ENCODE measurements at regions not wholly inside any gene's neighbourhood (a gene's known extent, or its start where the extent isn't known, plus 50 kb on each side); places are given as distances from the start of the nearest gene placed in this dataset.

DNA sequence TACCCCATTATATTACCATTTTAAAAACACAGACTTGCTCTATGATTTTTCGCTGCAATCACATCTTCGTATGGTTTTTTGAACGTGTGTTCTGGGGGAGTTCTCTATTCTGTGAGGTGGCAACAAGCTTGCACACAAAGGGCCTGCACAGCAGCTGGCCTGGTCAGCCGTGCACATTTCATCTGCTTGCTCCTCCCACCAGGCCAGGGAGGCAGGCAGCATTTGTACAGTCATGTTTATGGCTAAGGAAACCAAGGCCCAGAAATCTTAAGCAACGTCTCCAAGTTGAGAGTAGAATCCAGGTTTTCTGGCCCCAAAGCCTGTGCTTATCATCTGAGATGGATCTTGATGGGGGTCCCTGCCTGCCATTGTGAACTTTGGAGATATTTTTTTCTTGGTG is 106.4 kb upstream of the SMIM21 start:
- DNase-seq (ENCODE audit: low read depth in 3 of 3): no peak

GRCh38 chr18:75533209-75533608 is 105.7 kb upstream of the SMIM21 start:
- DNase-seq (ENCODE audit: low read depth in 3 of 3): no peak

- DNase-seq (ENCODE audit: low read depth in 3 of 3): no peak
These were observed 104.5 kb upstream of the SMIM21 start for GRCh38 chr18:75531851-75532459.

GRCh38 chr18:75531212-75531850 is 103.8 kb upstream of the SMIM21 start:
- DNase-seq (ENCODE audit: low read depth in 3 of 3): no peak

GRCh38 chr18:75530566-75531211 is 103.2 kb upstream of the SMIM21 start:
- no peak for DNase-seq (ENCODE audit: low read depth in 3 of 3)

- DNase-seq (ENCODE audit: low read depth in 3 of 3): no peak
These were observed 102.6 kb upstream of the SMIM21 start for GRCh38 chr18:75530118-75530517.

DNA sequence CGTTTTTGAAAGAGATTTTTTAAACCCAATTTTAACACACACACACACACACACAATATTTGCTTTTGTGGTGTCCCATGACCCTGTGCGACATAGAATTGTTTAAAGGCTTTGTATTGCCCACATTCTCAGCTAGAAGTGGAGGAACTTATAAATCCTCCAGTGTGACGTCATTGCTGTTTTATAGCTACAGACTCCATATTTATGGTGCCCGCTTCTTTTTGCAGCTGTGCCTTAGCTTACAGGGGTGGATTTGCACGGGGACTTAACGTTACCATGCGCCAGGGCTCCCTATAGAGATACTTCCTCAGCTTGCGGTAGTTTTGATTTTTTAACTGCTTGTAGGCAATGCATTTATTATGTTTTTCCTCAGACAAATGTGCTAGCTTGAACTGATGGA is 101.9 kb upstream of the SMIM21 start:
- no peak for DNase-seq (ENCODE audit: low read depth in 3 of 3)

GRCh38 chr18:75527848-75528685 is 100.6 kb upstream of the SMIM21 start:
- no peak for DNase-seq (ENCODE audit: low read depth in 3 of 3)

DNA sequence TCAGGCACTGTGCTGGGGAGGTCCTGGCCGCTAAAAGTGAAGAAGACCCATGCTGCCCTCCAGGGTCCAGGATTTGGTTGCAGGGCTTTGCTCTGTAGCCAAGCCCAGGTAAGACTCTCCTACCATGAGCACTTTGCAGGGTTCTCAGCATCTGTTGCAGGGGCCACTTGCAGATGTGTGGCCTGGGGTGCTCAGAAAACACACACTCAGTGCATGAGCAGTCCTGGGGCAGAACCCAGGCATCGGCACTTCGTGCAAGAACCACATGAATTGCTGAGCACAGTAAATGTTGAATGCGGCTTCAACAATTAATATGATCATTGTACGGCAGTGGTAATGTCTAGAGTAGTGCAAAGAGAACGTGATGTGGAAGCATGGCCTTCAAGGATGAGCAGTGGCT is 98.5 kb upstream of the SMIM21 start:
- DNase-seq (ENCODE audit: low read depth in 3 of 3): no peak

DNA sequence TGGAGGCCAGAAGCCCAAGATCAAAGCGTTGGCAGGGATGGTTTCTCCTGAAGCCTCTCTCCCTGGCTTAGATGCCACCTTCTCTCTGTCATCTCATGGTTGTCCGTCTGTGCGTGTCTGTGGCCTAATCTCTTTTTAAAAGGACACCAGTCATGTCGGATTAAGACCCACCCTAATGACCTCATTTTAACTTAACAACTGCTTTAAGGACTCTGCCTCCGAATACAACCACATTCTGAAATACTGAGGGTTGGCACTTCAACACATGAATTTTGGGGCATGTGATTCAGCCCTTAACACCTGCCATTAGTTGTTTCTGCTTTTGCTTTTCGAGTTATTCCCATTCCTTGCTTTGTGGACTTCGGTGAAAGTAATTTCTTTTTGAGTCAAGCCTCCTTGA is 97.8 kb upstream of the SMIM21 start:
- no peak for DNase-seq (ENCODE audit: low read depth in 3 of 3)

DNA sequence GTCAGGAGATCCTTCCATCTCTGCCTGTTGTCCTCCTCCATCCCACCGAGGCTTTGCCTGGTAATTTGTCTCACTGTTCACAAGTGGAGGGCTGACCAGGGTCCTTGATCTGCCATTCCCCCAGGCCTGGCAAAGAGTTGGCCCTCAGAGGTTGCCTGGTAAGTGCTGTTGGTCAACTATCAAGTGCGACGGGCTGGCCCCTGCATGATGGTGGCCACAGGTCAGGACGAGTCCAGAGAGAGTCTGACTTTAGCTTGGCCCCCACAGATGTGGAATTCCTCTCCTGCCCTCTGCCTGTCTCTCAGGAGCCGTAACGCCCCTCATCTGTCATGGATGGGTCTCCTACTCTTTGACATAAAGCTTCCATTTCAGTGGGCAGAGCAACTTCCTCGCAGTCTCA is 97.3 kb upstream of the SMIM21 start:
- DNase-seq (ENCODE audit: low read depth in 3 of 3): no peak

DNA sequence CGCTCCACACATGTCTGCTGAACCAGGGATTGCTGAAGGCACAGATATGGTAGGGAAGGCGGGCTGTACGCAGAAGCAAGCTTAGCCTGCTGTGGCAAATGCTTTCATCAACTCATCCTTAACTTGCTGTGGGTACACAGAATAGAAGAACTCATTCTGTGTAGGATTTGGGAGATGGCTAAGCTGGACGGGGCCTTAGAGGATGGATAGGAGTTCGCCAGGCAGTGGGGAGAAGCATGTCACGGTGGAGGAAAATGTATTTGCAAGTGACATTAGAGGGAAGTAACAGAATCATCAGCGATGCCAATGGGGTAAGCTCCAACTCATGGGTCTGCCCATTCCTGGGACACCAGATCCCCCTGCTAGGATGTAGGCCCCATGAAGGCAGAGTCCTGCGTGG is 96.7 kb upstream of the SMIM21 start:
- no peak for DNase-seq (ENCODE audit: low read depth in 3 of 3)

- no peak for DNase-seq (ENCODE audit: low read depth in 3 of 3)
These were observed 94.3 kb upstream of the SMIM21 start for GRCh38 chr18:75521816-75522215.

GRCh38 chr18:75518007-75518406 is 90.5 kb upstream of the SMIM21 start:
- no peak for DNase-seq (ENCODE audit: low read depth in 3 of 3)

GRCh38 chr18:75517286-75517685 is 89.8 kb upstream of the SMIM21 start:
- no peak for DNase-seq (ENCODE audit: low read depth in 3 of 3)

GRCh38 chr18:75507636-75508035 is 80.1 kb upstream of the SMIM21 start:
- no peak for DNase-seq (ENCODE audit: low read depth in 3 of 3)

- no peak for DNase-seq (ENCODE audit: low read depth in 3 of 3)
These were observed 79.4 kb upstream of the SMIM21 start for GRCh38 chr18:75506913-75507312.

- DNase-seq (ENCODE audit: low read depth in 3 of 3): no peak
These were observed 77.0 kb upstream of the SMIM21 start for GRCh38 chr18:75504469-75504868.

DNA sequence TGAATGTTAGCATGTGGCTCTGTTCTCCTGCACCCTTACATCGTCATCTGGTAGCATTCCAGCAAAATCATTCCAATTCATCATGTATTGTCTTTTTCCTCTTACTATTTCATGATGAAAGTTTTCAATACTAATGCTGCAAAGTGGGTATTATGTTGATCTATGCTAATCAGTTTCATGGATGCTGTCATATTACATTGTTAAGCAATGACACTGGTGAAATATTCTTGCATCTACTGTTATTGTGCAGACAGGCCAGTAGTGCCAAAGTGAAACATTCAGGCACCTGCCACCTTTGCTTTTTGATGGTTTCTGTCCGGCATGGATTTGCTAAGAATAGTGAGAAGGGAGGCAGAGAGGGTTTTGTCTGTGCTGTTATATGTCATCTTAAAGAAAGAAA is 76.1 kb upstream of the SMIM21 start:
- DNase-seq (ENCODE audit: low read depth in 3 of 3): no peak

GRCh38 chr18:75502286-75502685 is 74.8 kb upstream of the SMIM21 start:
- no peak for DNase-seq (ENCODE audit: low read depth in 3 of 3)

DNA sequence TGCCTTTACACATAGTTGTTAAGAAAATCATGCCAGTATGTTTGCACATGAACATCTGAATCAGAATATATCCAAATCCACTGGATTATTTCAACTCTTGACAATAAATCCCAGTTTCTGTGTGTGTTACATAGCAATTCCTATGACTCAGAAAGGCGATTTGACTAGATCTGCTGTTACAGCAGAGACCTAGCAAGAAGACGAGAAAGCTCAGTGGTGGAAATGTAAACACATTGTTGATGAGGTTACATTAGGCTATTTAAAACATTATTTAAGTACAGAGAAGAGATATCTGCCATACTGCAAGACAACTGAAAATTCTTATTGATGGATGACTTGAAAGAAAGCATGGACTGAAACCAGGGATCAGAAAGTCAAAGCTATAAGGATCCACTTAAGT is 73.0 kb upstream of the SMIM21 start:
- DNase-seq (ENCODE audit: low read depth in 3 of 3): no peak

DNA sequence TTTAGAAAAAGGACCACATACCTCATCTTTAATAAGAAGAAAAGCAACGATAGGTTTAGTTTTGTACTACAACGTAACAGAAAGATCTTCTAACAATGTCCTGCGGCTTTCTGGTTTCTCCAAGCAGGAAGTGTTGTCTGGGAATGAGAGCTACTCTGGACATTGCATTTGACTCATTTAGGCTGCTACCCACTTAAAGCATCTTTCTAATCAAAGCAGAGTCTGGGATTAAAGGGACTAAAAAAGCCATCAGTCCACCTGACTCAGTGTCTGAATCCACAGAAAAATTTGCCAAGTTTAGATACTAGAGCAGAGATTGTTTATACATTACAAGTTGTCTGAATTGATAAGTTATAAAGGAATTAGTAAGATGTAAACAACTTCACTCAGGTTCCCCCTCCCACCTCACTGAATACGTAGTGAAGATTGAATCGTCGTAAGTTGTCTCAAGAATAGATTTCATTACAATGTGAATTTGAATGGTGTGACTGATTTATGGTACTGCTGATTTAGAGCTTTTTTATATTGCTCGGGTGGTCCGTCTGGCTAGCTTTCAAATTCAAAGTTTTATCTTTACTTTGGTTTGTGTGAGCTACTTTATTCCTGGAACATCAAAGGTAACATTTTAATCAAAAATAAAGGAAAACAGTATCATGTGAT is 70.2 kb upstream of the SMIM21 start:
- no peak for DNase-seq (ENCODE audit: low read depth in 3 of 3)

Measured in stimulated activated CD4-positive, alpha-beta T cell treated with anti-CD3 and anti-CD28 coated beads, TNF-alpha, amount 100 ng/mL, for 48 hours (primary cell).